HG02973 (cell line): ENCODE measurements at regions not wholly inside any gene's neighbourhood (a gene's known extent, or its start where the extent isn't known, plus 50 kb on each side); places are given as distances from the start of the nearest gene placed in this dataset.
A peak's percentile ranks its signal among the peaks of the same experiment; 100 is the strongest.
"Not testable (repeated sequence)": the region's sequence is repeated elsewhere in the genome, so short reads cannot be mapped to it uniquely, and the experiment has no call there.

Experiments
- ATAC-seq: cut with Tn5 transposase; IDR thresholded peaks from one replicate; pipeline ENCODE4 v1.9.1; 2021; ENCODE audit warnings: moderate library complexity; ENCODE audit not compliant: unreplicated experiment

GRCh38 chr4:110837896-110838450 is 215.1 kb upstream of the PITX2 start:
- no peak for ATAC-seq

GRCh38 chr4:110840221-110840654 is 217.4 kb upstream of the PITX2 start:
- no peak for ATAC-seq

GRCh38 chr4:110848787-110849186 is 225.9 kb upstream of the PITX2 start:
- ATAC-seq = no peak

GRCh38 chr4:110849461-110849860 is 226.6 kb upstream of the PITX2 start:
- no peak for ATAC-seq

GRCh38 chr4:110850461-110851442 is 227.9 kb upstream of the PITX2 start:
- no peak for ATAC-seq

GRCh38 chr4:110851989-110852388 is 229.1 kb upstream of the PITX2 start:
- no peak for ATAC-seq

- ATAC-seq = no peak
Observed at GRCh38 chr4:110852793-110853192, 229.9 kb upstream of the PITX2 start.

- ATAC-seq = no peak
Observed at GRCh38 chr4:110853242-110853641, 230.4 kb upstream of the PITX2 start.

GRCh38 chr4:110854021-110854678 is 231.3 kb upstream of the PITX2 start:
- ATAC-seq = no peak

- ATAC-seq = no peak
Observed at GRCh38 chr4:110860125-110860524, 237.2 kb upstream of the PITX2 start.

GRCh38 chr4:110860901-110861300 is 238.0 kb upstream of the PITX2 start:
- no peak for ATAC-seq

- no peak for ATAC-seq
Observed at GRCh38 chr4:110865611-110866259, 242.9 kb upstream of the PITX2 start.

GRCh38 chr4:110867251-110867960 is 244.5 kb upstream of the PITX2 start:
- peak; percentile 63 for ATAC-seq

GRCh38 chr4:110867981-110868720 is 245.3 kb upstream of the PITX2 start:
- ATAC-seq = no peak

GRCh38 chr4:110869114-110869513 is 246.2 kb upstream of the PITX2 start:
- ATAC-seq = no peak

GRCh38 chr4:110869862-110870572 is 247.1 kb upstream of the PITX2 start:
- ATAC-seq = peak; percentile 87

GRCh38 chr4:110876214-110876613 is 253.3 kb upstream of the PITX2 start:
- not testable (repeated sequence) for ATAC-seq

GRCh38 chr4:110876866-110877265 is 254.0 kb upstream of the PITX2 start:
- no peak for ATAC-seq

- ATAC-seq = no peak
Observed at GRCh38 chr4:110877778-110878370, 255.0 kb upstream of the PITX2 start.
